ENCODE measurements at regions not wholly inside any gene's neighbourhood (a gene's known extent, or its start where the extent isn't known, plus 50 kb on each side); places are given as distances from the start of the nearest gene placed in this dataset.

GRCh38 chr18:78777992-78778391 lies 201.6 kb upstream of the SALL3 start:
- TF ChIP-seq MYC (IDR thresholded peaks at IDR 0.05; ENCODE audit: low read depth, low read length): no peak
- no peak for TF ChIP-seq CTCF (IDR thresholded peaks at IDR 0.05; ENCODE audit: low read depth, low read length)
- no peak for TF ChIP-seq POLR2A (IDR thresholded peaks at IDR 0.05; ENCODE audit: extremely low read depth, insufficient read length)
